ENCODE measurements at regions not wholly inside any gene's neighbourhood (a gene's known extent, or its start where the extent isn't known, plus 50 kb on each side); places are given as distances from the start of the nearest gene placed in this dataset.

GRCh38 chr9:6134661-6135180 lies 80.9 kb upstream of the IL33 start:
- no peak for TF ChIP-seq CTCF (IDR thresholded peaks at IDR 0.05; ENCODE audit: poor library complexity)
- TF ChIP-seq EZH2 (IDR thresholded peaks at IDR 0.05; ENCODE audit: borderline replicate concordance): no peak

All from hepatocyte (in vitro differentiated cells).